Bronchial epithelial cell (primary cell): ENCODE measurements at regions not wholly inside any gene's neighbourhood (a gene's known extent, or its start where the extent isn't known, plus 50 kb on each side); places are given as distances from the start of the nearest gene placed in this dataset.

Source experiments
- DNase-seq: peaks from one replicate; pipeline ENCODE4 v3.0.0-alpha.2; 2010; ENCODE audit warnings: low read depth
- FAIRE-seq: peaks from 2 replicates; lab custom pipeline; 2011; peaks lifted over from hg19 to GRCh38; lab: Jason Lieb, UNC
- H3K27me3 ChIP-seq: 2 replicates; pipeline ENCODE4 v1.5.1; 2011; ENCODE audit warnings: low read length; ENCODE audit not compliant: control insufficient read depth, insufficient read depth
- H3K36me3 ChIP-seq: 2 replicates; pipeline ENCODE4 v1.5.1; 2011; ENCODE audit warnings: low read length; ENCODE audit not compliant: control insufficient read depth, insufficient read depth
- H3K4me3 ChIP-seq: 2 replicates; pipeline ENCODE4 v1.5.1; 2011; ENCODE audit warnings: mild to moderate bottlenecking, low read depth, low read length, control low read depth
- TF ChIP-seq, protein P1 (sequence below): IDR thresholded peaks from 2 replicates; pipeline ENCODE4 v1.5.1; 2011; ENCODE audit warnings: mild to moderate bottlenecking, moderate library complexity, low read length, control low read depth, inconsistent platforms; ENCODE audit not compliant: insufficient read depth, severe bottlenecking

DNA sequence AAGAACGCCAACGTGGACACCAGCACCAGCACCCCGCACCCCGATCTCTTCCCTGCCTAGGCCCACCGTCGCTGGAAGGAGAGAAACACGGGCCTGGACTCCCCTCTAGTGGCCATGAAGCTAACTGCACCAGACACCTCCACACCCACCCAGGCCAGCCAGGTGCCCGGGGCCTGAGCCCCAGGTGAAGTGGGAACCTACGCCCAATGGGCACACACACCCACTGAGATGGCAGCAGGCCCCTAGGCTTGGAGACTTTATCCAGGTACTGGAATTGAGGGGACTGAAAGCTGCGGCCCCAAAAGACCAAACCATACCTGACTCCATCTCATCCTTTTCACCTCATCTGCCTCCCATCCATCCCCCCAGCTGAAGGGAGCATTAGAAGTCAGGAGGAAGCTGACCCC is 81.0 kb downstream of the BUD13 start:
- H3K27me3 ChIP-seq: no peaks in the 10 kb centered on the region
- TF ChIP-seq, protein P1, sequence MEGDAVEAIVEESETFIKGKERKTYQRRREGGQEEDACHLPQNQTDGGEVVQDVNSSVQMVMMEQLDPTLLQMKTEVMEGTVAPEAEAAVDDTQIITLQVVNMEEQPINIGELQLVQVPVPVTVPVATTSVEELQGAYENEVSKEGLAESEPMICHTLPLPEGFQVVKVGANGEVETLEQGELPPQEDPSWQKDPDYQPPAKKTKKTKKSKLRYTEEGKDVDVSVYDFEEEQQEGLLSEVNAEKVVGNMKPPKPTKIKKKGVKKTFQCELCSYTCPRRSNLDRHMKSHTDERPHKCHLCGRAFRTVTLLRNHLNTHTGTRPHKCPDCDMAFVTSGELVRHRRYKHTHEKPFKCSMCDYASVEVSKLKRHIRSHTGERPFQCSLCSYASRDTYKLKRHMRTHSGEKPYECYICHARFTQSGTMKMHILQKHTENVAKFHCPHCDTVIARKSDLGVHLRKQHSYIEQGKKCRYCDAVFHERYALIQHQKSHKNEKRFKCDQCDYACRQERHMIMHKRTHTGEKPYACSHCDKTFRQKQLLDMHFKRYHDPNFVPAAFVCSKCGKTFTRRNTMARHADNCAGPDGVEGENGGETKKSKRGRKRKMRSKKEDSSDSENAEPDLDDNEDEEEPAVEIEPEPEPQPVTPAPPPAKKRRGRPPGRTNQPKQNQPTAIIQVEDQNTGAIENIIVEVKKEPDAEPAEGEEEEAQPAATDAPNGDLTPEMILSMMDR: peak; percentile 92
- FAIRE-seq (no peak), DNase-seq (peak; percentile 19)
- no peaks in the 10 kb centered on the region for H3K36me3 ChIP-seq
- no peak overlapping the region for H3K4me3 ChIP-seq

DNA sequence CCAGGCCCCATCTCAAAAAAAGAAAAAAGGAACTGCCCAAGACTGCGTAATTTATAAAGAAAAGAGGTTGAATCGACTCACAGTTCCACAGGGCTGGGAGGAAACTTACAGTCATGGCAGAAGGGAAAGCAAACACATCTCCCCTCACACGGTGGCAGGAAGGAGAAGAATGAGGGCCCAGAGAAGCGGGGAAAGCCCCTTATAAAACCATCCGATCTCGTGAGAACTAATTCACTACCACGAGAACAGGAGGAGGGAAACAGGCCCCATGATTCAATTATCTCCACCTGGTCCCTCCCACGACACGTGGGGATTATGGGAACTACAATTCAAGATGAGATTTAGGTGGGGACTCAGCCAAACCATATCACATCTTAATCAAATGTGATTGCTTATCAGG is 82.2 kb downstream of the BUD13 start:
- TF ChIP-seq, protein P1: no peak
- FAIRE-seq: no peak

GRCh38 chr11:116689413-116690127 is 83.2 kb downstream of the BUD13 start:
- no peaks in the 10 kb centered on the region for H3K27me3 ChIP-seq
- TF ChIP-seq, protein P1: no peak
- no peaks in the 10 kb centered on the region for H3K36me3 ChIP-seq
- H3K4me3 ChIP-seq: no peak overlapping the region
- FAIRE-seq (peak; percentile 28), DNase-seq (no peak)

More for the DNA sequence above, 82.2 kb downstream of the BUD13 start:
- DNase-seq: no peak
- Histone ChIP-seq H3K36me3 (no peaks in the 10 kb centered on the region), H3K27me3 (no peaks in the 10 kb centered on the region), H3K4me3 (no peak overlapping the region)

DNA sequence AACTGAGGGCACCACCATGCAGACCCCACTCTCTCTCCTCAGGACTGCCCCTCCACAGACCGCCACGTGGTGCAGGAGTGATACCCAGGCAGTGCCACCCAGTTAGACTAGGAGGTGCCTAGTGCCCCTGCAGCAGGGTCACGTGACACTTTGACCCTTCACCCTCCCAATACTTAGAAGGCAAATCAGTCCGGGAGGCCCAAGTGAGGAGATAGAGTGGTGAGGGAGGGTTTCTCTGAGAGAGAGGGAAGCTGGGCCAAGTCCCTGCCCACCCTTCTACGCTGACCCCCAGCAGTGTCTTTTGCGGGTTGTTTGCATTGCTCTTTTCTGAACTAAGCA is 84.6 kb downstream of the BUD13 start:
- TF ChIP-seq, protein P1: no peak
- no peak for FAIRE-seq
- no peak for DNase-seq
- Histone ChIP-seq H3K4me3 (no peak overlapping the region), H3K36me3 (no peaks in the 10 kb centered on the region), H3K27me3 (no peaks in the 10 kb centered on the region)

DNA sequence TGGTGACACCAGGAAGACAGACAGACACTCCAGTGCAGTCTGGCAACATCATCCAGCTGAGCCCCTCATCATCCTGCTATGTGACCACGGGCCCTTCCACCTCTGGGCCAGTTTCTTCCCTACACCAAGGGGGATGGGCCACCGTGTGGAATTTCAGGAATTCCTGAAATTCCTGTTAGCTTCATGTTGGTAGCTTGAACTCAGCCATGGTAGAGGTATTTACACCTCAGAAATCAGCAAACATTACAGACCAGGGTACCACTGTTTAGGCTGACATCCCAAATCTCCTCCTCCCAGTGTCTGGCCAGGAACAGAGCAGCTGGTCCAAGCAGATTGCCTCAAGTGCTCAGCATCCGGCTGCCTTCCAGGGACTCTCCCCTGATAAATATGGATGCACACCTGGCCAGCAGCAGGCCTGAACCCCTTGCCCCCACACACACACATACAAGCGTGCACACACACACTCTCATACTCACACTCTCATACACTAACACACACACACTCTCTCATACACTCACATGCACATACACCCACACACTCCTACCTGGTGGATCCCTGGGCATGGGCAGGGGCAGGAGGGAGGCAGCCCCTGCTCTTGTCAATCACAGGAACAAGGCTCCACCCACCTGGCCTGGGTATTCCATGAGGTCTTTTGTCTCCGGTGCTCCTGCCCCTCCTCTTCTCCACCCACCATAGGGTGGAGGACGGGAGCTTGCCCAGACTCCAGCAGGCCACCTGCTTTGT is 85.2 kb downstream of the BUD13 start:
- DNase-seq (no peak), FAIRE-seq (no peak)
- TF ChIP-seq, protein P1: no peak

GRCh38 chr11:116686866-116687265 is 85.9 kb downstream of the BUD13 start:
- FAIRE-seq (no peak), DNase-seq (no peak)
- Histone ChIP-seq H3K36me3 (no peaks in the 10 kb centered on the region), H3K27me3 (no peaks in the 10 kb centered on the region), H3K4me3 (no peak overlapping the region)
- TF ChIP-seq, protein P1: no peak

More for the DNA sequence above, 85.2 kb downstream of the BUD13 start:
- Histone ChIP-seq H3K27me3 (no peaks in the 10 kb centered on the region), H3K4me3 (no peak overlapping the region), H3K36me3 (no peaks in the 10 kb centered on the region)
